Dermis blood vessel endothelial cell (primary cell): ENCODE measurements at regions not wholly inside any gene's neighbourhood (a gene's known extent, or its start where the extent isn't known, plus 50 kb on each side); places are given as distances from the start of the nearest gene placed in this dataset.

Source experiments
- DNase-seq: peaks from one replicate; pipeline ENCODE4 v3.0.0; 2010

- DNase-seq: no peak
These were observed 51.9 kb upstream of the IGSF9B start for GRCh38 chr11:134008634-134009071.

GRCh38 chr11:134013518-134013917 is 55.4 kb upstream of the JAM3 start:
- no peak for DNase-seq

GRCh38 chr11:134014511-134014910 is 54.4 kb upstream of the JAM3 start:
- DNase-seq: peak; percentile 15

GRCh38 chr11:134015556-134015955 is 53.3 kb upstream of the JAM3 start:
- no peak for DNase-seq

GRCh38 chr11:134017511-134018430 is 51.1 kb upstream of the JAM3 start:
- DNase-seq: no peak
